RPMI8226 (cell line): ENCODE measurements at regions not wholly inside any gene's neighbourhood (a gene's known extent, or its start where the extent isn't known, plus 50 kb on each side); places are given as distances from the start of the nearest gene placed in this dataset.
A peak's percentile ranks its signal among the peaks of the same experiment; 100 is the strongest.
"Not testable (repeated sequence)": the region's sequence is repeated elsewhere in the genome, so short reads cannot be mapped to it uniquely, and the experiment has no call there.

Experiments used
- DNase-seq: peaks from one replicate; pipeline ENCODE4 v3.0.0-alpha.2; 2015

- no peak for DNase-seq
Measured at GRCh38 chr6:3921663-3922062, 72.5 kb downstream of the FAM50B start.

DNA sequence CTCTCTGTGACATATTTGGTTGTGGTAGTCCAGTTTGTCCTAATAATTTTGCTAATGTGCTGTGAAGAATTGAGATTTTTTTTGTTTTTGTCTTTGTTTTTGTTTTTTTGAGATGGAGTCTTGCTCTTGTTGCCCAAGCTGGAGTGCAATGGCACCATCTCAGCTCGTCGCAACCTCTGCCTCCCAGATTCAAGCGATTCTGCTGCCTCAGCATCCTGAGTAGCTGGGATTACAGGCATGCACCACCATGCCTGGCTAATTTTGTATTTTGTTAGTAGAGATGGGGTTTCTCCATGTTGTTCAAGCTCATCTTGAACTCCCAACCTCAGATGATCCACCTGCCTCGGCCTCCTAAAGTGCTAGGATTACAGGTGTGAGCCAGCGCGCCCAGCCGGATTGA lies 73.4 kb downstream of the FAM50B start:
- DNase-seq, result not testable (repeated sequence)

DNA sequence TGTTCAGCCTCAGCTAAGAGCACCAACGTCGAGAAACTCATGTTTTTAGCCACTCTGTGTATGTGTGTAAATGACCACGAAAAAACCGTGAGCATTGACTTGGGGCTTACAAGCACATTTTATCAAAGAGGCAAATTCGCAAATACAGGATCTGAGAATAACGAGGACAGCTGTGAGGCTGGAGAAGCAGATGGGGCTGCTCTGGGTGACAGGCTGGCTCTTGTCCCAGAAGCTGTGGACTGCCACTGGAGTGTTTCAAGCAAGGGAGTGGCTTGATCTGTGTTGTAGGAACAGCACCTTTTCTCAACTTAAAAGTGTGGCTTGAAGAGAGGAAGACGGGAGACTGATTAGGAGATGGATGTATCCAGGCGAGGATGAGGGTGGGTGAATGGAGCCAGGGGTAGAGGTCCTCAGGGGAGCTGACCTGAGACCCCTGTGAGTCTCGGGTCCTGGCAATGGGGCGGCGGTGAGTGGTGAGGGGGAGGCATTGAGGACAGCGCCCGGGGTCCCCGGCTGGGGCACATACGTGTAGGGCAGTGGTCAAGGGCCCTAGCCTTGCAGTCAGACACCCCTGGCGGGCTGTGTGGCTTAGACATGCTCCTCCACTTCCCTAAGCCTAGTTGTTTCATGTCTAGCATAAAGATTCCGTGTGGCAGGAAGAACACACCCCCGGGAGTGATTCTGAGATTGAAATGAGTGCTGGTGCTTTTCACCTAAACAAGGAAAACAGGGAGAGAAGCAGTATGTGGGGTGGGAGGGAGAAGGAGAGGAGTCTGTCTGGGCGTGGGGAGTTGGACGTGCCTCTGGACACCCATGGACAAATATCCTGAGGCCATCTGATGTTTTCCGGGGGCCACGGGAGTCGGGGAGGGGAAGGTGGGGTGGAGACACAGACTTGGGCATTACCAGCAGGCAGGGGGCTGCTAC lies 76.3 kb downstream of the FAM50B start:
- peak; percentile 94 for DNase-seq

DNA sequence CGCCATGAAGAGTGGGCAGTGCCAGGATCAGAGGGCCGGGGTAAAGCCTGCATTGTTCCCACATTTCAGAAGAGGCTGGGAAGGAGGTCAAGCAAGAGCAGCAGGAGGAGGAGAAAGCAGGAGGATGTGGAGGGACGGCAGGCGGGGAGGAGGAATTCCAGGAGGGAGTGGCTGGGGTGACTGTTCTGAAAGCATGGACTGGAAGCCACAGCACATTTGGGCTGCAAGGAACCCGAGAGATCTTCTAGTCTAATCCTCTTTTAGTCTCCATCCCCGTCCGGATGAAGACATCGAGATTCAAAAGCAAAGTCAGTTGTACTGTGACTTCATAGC lies 76.9 kb downstream of the FAM50B start:
- DNase-seq, result no peak

DNA sequence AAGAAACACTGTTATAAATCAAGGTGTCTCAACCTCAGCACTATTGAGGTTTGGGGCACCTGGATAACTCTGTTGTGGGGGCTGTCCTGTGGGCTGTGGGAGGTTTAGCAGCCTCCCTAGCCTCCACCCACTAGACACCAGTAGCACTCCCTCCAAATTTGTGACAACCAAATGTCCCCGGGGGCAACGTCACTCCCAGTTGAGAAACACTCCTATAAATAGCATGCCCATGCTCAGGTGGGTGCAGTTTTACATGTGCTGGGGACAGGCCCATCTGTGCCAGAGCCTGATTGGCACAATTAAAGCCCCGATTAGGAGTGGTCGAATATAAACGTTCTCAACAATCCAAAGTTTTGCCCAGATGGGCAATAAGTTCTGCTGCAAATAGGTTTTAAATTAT lies 78.9 kb downstream of the FAM50B start:
- no peak for DNase-seq

- DNase-seq, result no peak
Measured at GRCh38 chr6:3929281-3929798, 80.2 kb downstream of the FAM50B start.

DNA sequence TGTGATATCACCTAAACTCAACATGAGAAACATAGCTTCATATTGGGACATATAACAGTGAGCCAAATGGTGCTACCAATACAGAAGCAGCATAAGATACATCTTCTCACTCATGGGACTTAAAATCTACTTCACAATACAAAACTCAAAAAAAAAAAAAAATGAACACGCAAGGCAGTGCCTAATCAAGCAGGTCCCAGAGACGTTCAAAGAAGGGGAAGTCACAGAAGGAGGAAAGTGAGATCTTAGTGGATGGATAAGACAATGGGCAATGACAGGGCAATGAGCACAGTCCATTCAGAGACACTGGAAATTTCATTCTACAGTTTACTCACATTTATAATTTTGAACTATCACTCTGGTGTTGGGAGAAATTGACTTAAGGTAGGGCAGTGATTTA lies 88.3 kb downstream of the FAM50B start:
- no peak for DNase-seq

- DNase-seq, result no peak
Measured at GRCh38 chr6:3938715-3939367, 89.7 kb downstream of the FAM50B start.

DNA sequence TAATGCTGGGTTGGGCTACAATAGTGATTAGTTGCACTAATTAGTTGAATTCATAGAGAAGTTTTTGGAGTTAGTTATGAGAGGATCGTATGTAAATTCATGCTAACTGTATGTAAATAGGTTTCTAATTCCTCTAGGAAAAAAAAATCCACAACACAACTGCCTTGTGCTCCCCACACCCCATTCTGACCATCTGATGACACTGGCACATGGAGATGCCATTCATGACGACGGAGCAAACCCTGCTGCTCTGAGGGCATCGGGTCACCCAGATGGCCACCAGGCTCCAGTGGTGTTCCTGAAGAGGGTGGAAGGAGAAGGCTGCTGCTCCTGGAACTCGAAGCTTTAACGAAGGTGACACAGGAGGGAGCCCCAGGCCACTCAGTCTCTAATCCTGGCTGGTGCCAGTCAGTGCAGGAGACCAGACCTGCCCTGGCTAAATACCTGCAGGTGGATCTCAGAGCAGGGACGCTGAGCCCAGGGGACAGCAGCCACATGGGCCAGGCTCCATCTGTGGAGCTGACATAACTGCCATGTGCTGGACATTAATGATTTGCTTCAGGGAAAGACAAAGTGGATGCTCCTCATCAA lies 90.3 kb downstream of the FAM50B start:
- DNase-seq, result no peak

DNA sequence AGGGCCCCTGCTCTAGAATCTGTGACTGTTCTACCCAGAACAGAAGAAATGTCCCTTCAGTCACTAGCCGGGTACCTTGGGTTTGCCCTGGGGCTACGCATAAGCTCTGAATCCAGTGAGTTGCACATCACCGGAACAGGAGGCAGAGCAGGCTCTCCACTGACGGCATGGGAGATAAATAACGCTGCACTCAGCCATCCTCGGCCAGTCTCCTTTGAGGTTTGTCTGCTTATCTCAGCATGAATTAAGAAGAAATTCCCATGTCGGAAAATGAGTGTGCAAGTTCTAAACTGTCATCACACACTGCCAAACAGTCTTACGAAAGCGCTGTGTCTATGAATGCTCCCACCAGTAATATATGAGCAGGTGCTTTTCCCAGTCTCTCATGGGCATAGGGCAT lies 90.8 kb downstream of the FAM50B start:
- DNase-seq, result peak; percentile 55

- peak; percentile 49 for DNase-seq
Measured at GRCh38 chr6:3940703-3941102, 91.5 kb downstream of the FAM50B start.

GRCh38 chr6:3943331-3943765 lies 94.2 kb downstream of the FAM50B start:
- no peak for DNase-seq

GRCh38 chr6:3944246-3944645 lies 95.1 kb downstream of the FAM50B start:
- DNase-seq, result no peak

DNA sequence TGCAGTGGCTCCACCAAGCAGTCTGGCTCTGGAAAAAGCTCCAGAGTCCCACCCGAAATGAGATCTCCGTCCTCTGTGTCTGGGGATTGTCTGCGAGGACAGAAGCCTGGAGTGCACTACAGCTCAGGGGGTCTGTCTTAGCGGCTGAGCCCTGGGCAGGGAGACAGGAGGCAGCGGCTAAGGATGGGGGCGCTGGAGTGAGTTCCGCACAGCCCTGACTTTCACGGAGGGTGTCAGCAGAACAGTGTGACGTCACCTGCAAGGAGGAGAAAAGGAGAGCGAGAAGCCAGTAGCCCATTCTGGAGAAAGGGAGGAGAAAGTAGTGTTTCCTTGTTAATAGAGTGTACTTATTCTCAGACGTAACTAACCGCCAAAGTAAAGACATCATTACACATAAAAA lies 97.6 kb downstream of the FAM50B start:
- DNase-seq, result no peak

DNA sequence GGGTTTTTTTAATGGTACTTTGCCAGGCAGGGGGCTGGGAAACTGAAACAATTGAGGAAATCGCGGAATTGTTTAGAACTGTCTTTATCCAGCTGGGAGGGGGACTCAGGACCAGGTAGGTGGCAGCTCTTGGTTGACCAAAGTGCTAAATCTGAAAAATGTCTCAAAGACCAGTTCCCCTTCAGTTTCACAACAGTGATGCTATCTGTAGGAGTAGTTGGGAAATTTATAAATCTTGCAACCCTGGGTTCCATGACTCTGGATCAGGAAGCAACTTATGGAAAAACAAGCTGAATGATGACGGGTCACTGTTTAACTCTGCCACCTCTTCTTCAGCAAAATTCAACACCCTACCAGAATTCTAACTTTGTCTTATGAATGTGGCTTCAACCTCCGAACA lies 99.7 kb downstream of the FAM50B start:
- no peak for DNase-seq

GRCh38 chr6:3949521-3949920 lies 100.3 kb downstream of the FAM50B start:
- no peak for DNase-seq

- DNase-seq, result no peak
Measured at GRCh38 chr6:3956054-3956453, 106.9 kb downstream of the FAM50B start.

DNA sequence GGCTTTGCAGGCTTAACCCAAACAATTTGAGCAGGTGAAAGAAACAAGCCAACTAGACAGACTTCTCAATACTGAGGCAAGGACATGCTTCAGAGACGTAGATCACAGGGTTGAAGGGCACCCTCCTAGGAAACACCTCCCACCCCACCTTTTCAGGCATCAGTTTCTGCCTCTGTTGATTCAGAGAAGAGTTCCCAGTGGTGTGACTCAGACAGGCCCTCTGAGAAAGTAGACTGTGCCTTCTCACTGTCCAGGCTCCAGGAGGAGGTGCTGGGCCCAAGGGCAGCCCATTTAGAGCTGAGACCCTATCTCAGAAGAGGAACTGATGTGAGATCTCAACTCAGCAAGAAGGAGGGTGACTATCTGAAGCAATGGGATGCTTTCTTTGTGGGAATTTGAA lies 108.1 kb downstream of the FAM50B start:
- no peak for DNase-seq

DNA sequence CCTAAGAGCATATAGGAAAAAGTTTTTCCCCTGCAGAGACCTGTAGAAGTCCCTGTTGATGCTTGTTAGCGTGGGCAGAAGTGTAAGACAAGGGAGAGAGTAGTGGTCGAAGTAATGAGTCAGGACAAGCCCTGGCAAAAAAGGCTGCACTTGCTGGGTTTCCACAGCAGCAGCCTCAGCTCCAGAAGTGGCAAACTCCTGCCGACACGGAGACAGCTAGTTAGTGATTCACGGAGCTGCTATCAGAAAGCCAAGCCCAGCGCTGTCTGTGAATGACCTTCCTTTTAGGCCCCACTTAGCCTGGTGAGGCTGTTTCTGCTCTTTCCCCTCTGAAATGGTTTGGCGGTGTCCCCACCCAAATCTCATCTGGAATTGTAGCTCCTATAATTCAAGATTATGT lies 109.1 kb downstream of the FAM50B start:
- DNase-seq, result peak; percentile 48

DNA sequence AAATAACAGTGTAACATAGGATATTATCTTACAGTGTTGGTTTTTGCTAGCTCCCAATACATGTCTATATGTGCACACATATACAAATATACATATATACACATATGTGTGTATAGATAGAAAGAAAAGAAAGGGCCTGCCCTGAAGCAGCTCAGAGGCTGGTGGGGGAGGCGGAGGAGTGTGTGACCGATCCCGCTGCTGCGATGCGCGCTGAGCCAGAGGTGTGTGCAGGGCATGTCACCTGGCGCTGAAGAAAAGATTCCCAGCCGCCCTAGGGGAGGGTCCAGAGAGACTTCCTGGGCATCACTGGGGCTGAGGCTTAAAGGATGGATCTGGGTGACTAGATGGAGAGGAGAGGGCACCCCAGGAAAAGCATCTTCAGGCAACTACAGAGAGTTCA lies 110.2 kb downstream of the FAM50B start:
- no peak for DNase-seq

DNA sequence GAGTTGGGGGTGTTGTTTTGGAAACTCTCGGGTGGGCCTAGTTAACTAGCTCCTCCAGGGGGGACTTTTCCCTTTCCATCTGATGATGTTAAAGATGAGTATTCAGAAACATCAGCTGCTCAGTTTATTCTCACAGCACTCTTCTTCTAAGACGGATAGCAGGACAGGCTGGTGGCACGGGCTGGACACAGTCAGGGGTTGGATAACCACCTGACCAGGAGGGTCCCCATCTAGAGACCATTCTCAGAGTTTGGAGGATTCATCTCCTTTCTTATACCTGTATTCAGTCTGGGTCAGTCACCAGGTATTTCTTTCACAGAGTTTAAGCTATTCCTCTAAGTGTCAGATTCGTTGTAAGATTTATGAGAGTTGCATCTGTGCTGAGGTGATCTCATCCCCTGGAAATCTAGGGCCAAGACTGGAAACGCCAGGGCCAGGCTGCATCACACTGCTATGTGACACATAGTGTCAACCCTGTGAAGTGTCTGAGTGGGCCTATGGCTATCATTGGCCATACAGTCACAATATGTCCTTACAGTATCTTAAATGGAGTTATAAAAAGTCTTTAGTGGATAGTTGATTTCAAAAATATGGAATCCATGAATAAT lies 111.7 kb downstream of the FAM50B start:
- no peak for DNase-seq

GRCh38 chr6:3961581-3962215 lies 112.5 kb downstream of the FAM50B start:
- no peak for DNase-seq
